Neural progenitor cell (in vitro differentiated cells): ENCODE measurements at regions not wholly inside any gene's neighbourhood (a gene's known extent, or its start where the extent isn't known, plus 50 kb on each side); places are given as distances from the start of the nearest gene placed in this dataset.
A peak's percentile ranks its signal among the peaks of the same experiment; 100 is the strongest.

Source experiments
- DNase-seq: peaks from one replicate; pipeline ENCODE4 v3.0.0-alpha.2; 2016; ENCODE audit warnings: low spot score
- H2AFZ ChIP-seq: fragments of 200-600 bp; sonication (generic); replicated peaks from 2 replicates; pipeline ENCODE4 v1.6.1; 2016; ENCODE audit warnings: antibody characterized with exemption
- H3F3A ChIP-seq: fragments of 200-600 bp; sonication (generic); 2 replicates; pipeline ENCODE4 v1.6.1; 2016; ENCODE audit warnings: antibody characterized with exemption, low read depth
- H3K27ac ChIP-seq: fragments of 200-600 bp; sonication (generic); 2 replicates; pipeline ENCODE4 v1.5.1; 2016; ENCODE audit warnings: mild to moderate bottlenecking
- H3K27me3 ChIP-seq: fragments of 200-600 bp; sonication (generic); 2 replicates; pipeline ENCODE4 v1.6.1; 2016; ENCODE audit warnings: mild to moderate bottlenecking, moderate library complexity
- H3K36me3 ChIP-seq: fragments of 200-600 bp; sonication (generic); 2 replicates; pipeline ENCODE4 v1.5.1; 2016
- H3K4me1 ChIP-seq: fragments of 200-600 bp; sonication (generic); 2 replicates; pipeline ENCODE4 v1.6.1; 2016; ENCODE audit warnings: mixed run types
- H3K4me2 ChIP-seq: fragments of 200-600 bp; sonication (generic); 2 replicates; pipeline ENCODE4 v1.6.1; 2016
- H3K4me3 ChIP-seq: fragments of 200-600 bp; sonication (generic); 2 replicates; pipeline ENCODE4 v1.5.1; 2016
- H3K79me2 ChIP-seq: fragments of 200-600 bp; sonication (generic); 2 replicates; pipeline ENCODE4 v1.6.1; 2016; ENCODE audit warnings: low read depth
- H3K9ac ChIP-seq: fragments of 200-600 bp; sonication (generic); 2 replicates; pipeline ENCODE4 v1.6.1; 2016
- H3K9me3 ChIP-seq: fragments of 200-600 bp; sonication (generic); 2 replicates; pipeline ENCODE4 v1.5.1; 2016; ENCODE audit warnings: low read depth
- H4K20me1 ChIP-seq: fragments of 200-600 bp; sonication (generic); 2 replicates; pipeline ENCODE4 v1.6.1; 2016; ENCODE audit warnings: low read depth
- H3K27ac Mint-ChIP-seq: 3 replicates; pipeline ENCODE4 v1.8.0; 2021; ENCODE audit warnings: mixed read lengths
- H3K27me3 Mint-ChIP-seq: 2 replicates; pipeline ENCODE4 v1.8.0; 2022; ENCODE audit warnings: low read depth, mild to moderate bottlenecking, inconsistent platforms, moderate library complexity, mixed read lengths; ENCODE audit not compliant: insufficient read depth
- H3K36me3 Mint-ChIP-seq: 3 replicates; pipeline ENCODE4 v1.8.0; 2021; ENCODE audit warnings: mixed read lengths
- H3K4me1 Mint-ChIP-seq: 3 replicates; pipeline ENCODE4 v1.8.0; 2021; ENCODE audit warnings: mixed read lengths
- H3K4me3 Mint-ChIP-seq: 3 replicates; pipeline ENCODE4 v1.8.0; 2021; ENCODE audit warnings: mild to moderate bottlenecking, moderate library complexity, mixed read lengths
- H3K9me3 Mint-ChIP-seq: 3 replicates; pipeline ENCODE4 v1.8.0; 2020; ENCODE audit warnings: mixed read lengths
- CTCF ChIP-seq: fragments of 200-600 bp; sonication (generic); IDR thresholded peaks from 2 replicates; pipeline ENCODE4 v1.5.1; 2017; ENCODE audit warnings: antibody characterized with exemption, mild to moderate bottlenecking
- EZH2 ChIP-seq: fragments of 200-600 bp; sonication (generic); IDR thresholded peaks from 2 replicates; pipeline ENCODE4 v1.6.1; 2017; ENCODE audit warnings: antibody characterized with exemption, mild to moderate bottlenecking, moderate library complexity
- EZH2phosphoT487 ChIP-seq: fragments of 200-600 bp; sonication (generic); IDR thresholded peaks from 2 replicates; pipeline ENCODE4 v1.6.1; 2017; ENCODE audit warnings: antibody characterized with exemption

- Histone ChIP-seq H3K79me2 (no peaks in the 10 kb centered on the region), H2AFZ (no peak overlapping the region), H3F3A (peaks cover 15% of the 10 kb centered on the region), H3K9me3 (no peaks in the 10 kb centered on the region), H3K4me3 (no peak overlapping the region), H3K36me3 (no peaks in the 10 kb centered on the region), H4K20me1 (no peaks in the 10 kb centered on the region), H3K4me2 (no peak overlapping the region), H3K9ac (no peak overlapping the region), H3K27ac (no peak overlapping the region), H3K27me3 (no peaks in the 10 kb centered on the region), H3K4me1 (peaks cover 5% of the 10 kb centered on the region)
- H3K4me3 Mint-ChIP-seq, result no peak overlapping the region
- no peaks in the 10 kb centered on the region for H3K4me1 Mint-ChIP-seq
- H3K9me3 Mint-ChIP-seq, result peaks cover 31% of the 10 kb centered on the region
- no peak for TF ChIP-seq CTCF
- TF ChIP-seq EZH2, result no peak
- TF ChIP-seq EZH2phosphoT487, result no peak
- no peak for DNase-seq
- no peak overlapping the region for H3K27ac Mint-ChIP-seq
- H3K36me3 Mint-ChIP-seq, result no peaks in the 10 kb centered on the region
- H3K27me3 Mint-ChIP-seq, result peaks cover 5% of the 10 kb centered on the region
Measured at GRCh38 chr10:130393342-130393741, 257.2 kb downstream of the GLRX3 start.

GRCh38 chr10:130394832-130395231 lies 258.6 kb downstream of the GLRX3 start:
- H4K20me1 ChIP-seq, result no peaks in the 10 kb centered on the region
- no peak overlapping the region for H3K4me3 ChIP-seq
- Mint-ChIP-seq H3K4me3 (no peak overlapping the region), H3K27ac (no peak overlapping the region), H3K9me3 (peaks cover 33% of the 10 kb centered on the region), H3K36me3 (no peaks in the 10 kb centered on the region), H3K27me3 (peaks cover 5% of the 10 kb centered on the region), H3K4me1 (no peaks in the 10 kb centered on the region)
- TF ChIP-seq EZH2phosphoT487 (no peak), EZH2 (no peak), CTCF (no peak)
- H2AFZ ChIP-seq, result no peak overlapping the region
- H3K9ac ChIP-seq, result no peak overlapping the region
- no peak overlapping the region for H3K4me2 ChIP-seq
- H3K27ac ChIP-seq, result no peak overlapping the region
- no peaks in the 10 kb centered on the region for H3K36me3 ChIP-seq
- no peak for DNase-seq
- peaks cover 15% of the 10 kb centered on the region for H3F3A ChIP-seq
- no peaks in the 10 kb centered on the region for H3K79me2 ChIP-seq
- H3K27me3 ChIP-seq, result no peaks in the 10 kb centered on the region
- H3K9me3 ChIP-seq, result no peaks in the 10 kb centered on the region
- H3K4me1 ChIP-seq, result peaks cover 5% of the 10 kb centered on the region

GRCh38 chr10:130395248-130395936 lies 259.2 kb downstream of the GLRX3 start:
- Histone ChIP-seq H2AFZ (no peak overlapping the region), H3K36me3 (no peaks in the 10 kb centered on the region), H3K4me1 (peaks cover 5% of the 10 kb centered on the region), H3K27ac (no peak overlapping the region), H3K4me3 (no peak overlapping the region), H4K20me1 (no peaks in the 10 kb centered on the region), H3K4me2 (peak overlapping the region; percentile 2), H3K27me3 (no peaks in the 10 kb centered on the region), H3K79me2 (no peaks in the 10 kb centered on the region), H3K9me3 (no peaks in the 10 kb centered on the region), H3K9ac (no peak overlapping the region), H3F3A (peaks cover 15% of the 10 kb centered on the region)
- Mint-ChIP-seq H3K27ac (no peak overlapping the region), H3K27me3 (peaks cover 5% of the 10 kb centered on the region), H3K9me3 (peaks cover 33% of the 10 kb centered on the region), H3K36me3 (no peaks in the 10 kb centered on the region), H3K4me3 (no peak overlapping the region), H3K4me1 (no peaks in the 10 kb centered on the region)
- no peak for DNase-seq
- TF ChIP-seq EZH2phosphoT487, result no peak
- no peak for TF ChIP-seq CTCF
